Loucy (cell line): ENCODE measurements at regions not wholly inside any gene's neighbourhood (a gene's known extent, or its start where the extent isn't known, plus 50 kb on each side); places are given as distances from the start of the nearest gene placed in this dataset.

Experiments used
- H2AFZ ChIP-seq: fragments of 200-600 bp; sonication (generic); 2 replicates; pipeline ENCODE4 v1.6.0; 2016; ENCODE audit warnings: antibody characterized with exemption, mild to moderate bottlenecking, low read length, moderate library complexity
- H3F3A ChIP-seq: fragments of 200-600 bp; 2 replicates; pipeline ENCODE4 v1.6.0; 2016; ENCODE audit warnings: antibody characterized with exemption, low read depth, mild to moderate bottlenecking
- H3K27me3 ChIP-seq: fragments of 200-600 bp; sonication (generic); 2 replicates; pipeline ENCODE4 v1.6.1; 2014; ENCODE audit warnings: low read length, mild to moderate bottlenecking; ENCODE audit not compliant: insufficient read depth, poor library complexity, severe bottlenecking
- H3K36me3 ChIP-seq: fragments of 200-600 bp; sonication (generic); 2 replicates; pipeline ENCODE4 v1.6.1; 2016; ENCODE audit warnings: low read length; ENCODE audit not compliant: insufficient read depth
- H3K4me1 ChIP-seq: fragments of 200-600 bp; sonication (generic); 2 replicates; pipeline ENCODE4 v1.5.1; 2014; ENCODE audit warnings: low read length, mild to moderate bottlenecking; ENCODE audit not compliant: insufficient read depth, poor library complexity, severe bottlenecking
- H3K4me2 ChIP-seq: fragments of 200-600 bp; sonication (generic); 2 replicates; pipeline ENCODE4 v1.6.0; 2014; ENCODE audit warnings: antibody characterized with exemption, low read length, low read depth, mild to moderate bottlenecking; ENCODE audit not compliant: poor library complexity, severe bottlenecking
- H3K4me3 ChIP-seq: fragments of 200-600 bp; sonication (generic); 2 replicates; pipeline ENCODE4 v1.5.1; 2014; ENCODE audit warnings: low read length, mild to moderate bottlenecking, mixed read lengths; ENCODE audit not compliant: poor library complexity, severe bottlenecking
- H3K79me2 ChIP-seq: fragments of 200-600 bp; sonication (generic); 2 replicates; pipeline ENCODE4 v1.6.1; 2014; ENCODE audit warnings: low read length; ENCODE audit not compliant: insufficient read depth
- H3K9ac ChIP-seq: fragments of 200-600 bp; sonication (generic); 2 replicates; pipeline ENCODE4 v1.6.0; 2014; ENCODE audit warnings: mild to moderate bottlenecking, low read depth, low read length, moderate library complexity; ENCODE audit not compliant: poor library complexity, severe bottlenecking
- H3K9me2 ChIP-seq: fragments of 200-600 bp; sonication (generic); replicated peaks from 2 replicates; pipeline ENCODE4 v1.6.1; 2016; ENCODE audit warnings: low read depth, low read length, mixed read lengths
- H3K9me3 ChIP-seq: fragments of 200-600 bp; sonication (generic); 2 replicates; pipeline ENCODE4 v1.6.1; 2014; ENCODE audit warnings: mild to moderate bottlenecking, antibody characterized with exemption, low read length, low read depth; ENCODE audit not compliant: insufficient read depth
- H4K20me1 ChIP-seq: fragments of 200-600 bp; sonication (generic); 2 replicates; pipeline ENCODE4 v1.6.0; 2014; ENCODE audit warnings: antibody characterized with exemption, low read length, mild to moderate bottlenecking; ENCODE audit not compliant: insufficient read depth, poor library complexity, severe bottlenecking
- CTCF ChIP-seq: fragments of 200-600 bp; sonication (generic); conservative IDR thresholded peaks from 2 replicates; pipeline ENCODE4 v1.5.1; 2014; ENCODE audit warnings: mild to moderate bottlenecking, antibody characterized with exemption, low read length
- EZH2phosphoT487 ChIP-seq: fragments of 200-600 bp; IDR thresholded peaks from 2 replicates; pipeline ENCODE4 v1.6.1; 2018; ENCODE audit warnings: antibody characterized with exemption, mild to moderate bottlenecking, moderate library complexity, borderline replicate concordance

- H3K79me2 ChIP-seq = no peaks in the 10 kb centered on the region
- H3K4me3 ChIP-seq = no peak overlapping the region
- H4K20me1 ChIP-seq = no peaks in the 10 kb centered on the region
- no peak overlapping the region for H3K4me2 ChIP-seq
- H3K9me3 ChIP-seq = no peaks in the 10 kb centered on the region
- no peak overlapping the region for H3K9ac ChIP-seq
- H3K4me1 ChIP-seq = no peaks in the 10 kb centered on the region
- no peaks in the 10 kb centered on the region for H3K36me3 ChIP-seq
- no peaks in the 10 kb centered on the region for H3K9me2 ChIP-seq
- H3F3A ChIP-seq = no peaks in the 10 kb centered on the region
- H2AFZ ChIP-seq = no peak overlapping the region
- no peak for TF ChIP-seq CTCF
- TF ChIP-seq EZH2phosphoT487 = no peak
- no peaks in the 10 kb centered on the region for H3K27me3 ChIP-seq
Measured at GRCh38 chr1:81379430-81379829, 421.3 kb upstream of the ADGRL2 start.

- Histone ChIP-seq H3K9me2 (no peaks in the 10 kb centered on the region), H3K9me3 (no peaks in the 10 kb centered on the region), H4K20me1 (no peaks in the 10 kb centered on the region), H3K36me3 (no peaks in the 10 kb centered on the region), H3K27me3 (no peaks in the 10 kb centered on the region), H3F3A (no peaks in the 10 kb centered on the region), H3K79me2 (no peaks in the 10 kb centered on the region), H3K4me3 (no peak overlapping the region), H3K9ac (no peak overlapping the region), H2AFZ (no peak overlapping the region), H3K4me2 (no peak overlapping the region), H3K4me1 (no peaks in the 10 kb centered on the region)
- TF ChIP-seq EZH2phosphoT487 (no peak), CTCF (no peak)
Measured at GRCh38 chr1:81377406-81377805, 423.3 kb upstream of the ADGRL2 start.

- H3K9me3 ChIP-seq = no peaks in the 10 kb centered on the region
- no peak overlapping the region for H3K9ac ChIP-seq
- TF ChIP-seq CTCF (no peak), EZH2phosphoT487 (no peak)
- no peaks in the 10 kb centered on the region for H4K20me1 ChIP-seq
- H3K36me3 ChIP-seq = no peaks in the 10 kb centered on the region
- no peaks in the 10 kb centered on the region for H3F3A ChIP-seq
- no peak overlapping the region for H3K4me2 ChIP-seq
- H3K4me3 ChIP-seq = no peak overlapping the region
- no peaks in the 10 kb centered on the region for H3K4me1 ChIP-seq
- no peak overlapping the region for H2AFZ ChIP-seq
- H3K79me2 ChIP-seq = no peaks in the 10 kb centered on the region
- H3K9me2 ChIP-seq = no peaks in the 10 kb centered on the region
- H3K27me3 ChIP-seq = no peaks in the 10 kb centered on the region
Measured at GRCh38 chr1:81375884-81376548, 424.7 kb upstream of the ADGRL2 start.
